SKM-1 (cell line): ENCODE measurements at regions not wholly inside any gene's neighbourhood (a gene's known extent, or its start where the extent isn't known, plus 50 kb on each side); places are given as distances from the start of the nearest gene placed in this dataset.
A peak's percentile ranks its signal among the peaks of the same experiment; 100 is the strongest.
"Not testable (repeated sequence)": the region's sequence is repeated elsewhere in the genome, so short reads cannot be mapped to it uniquely, and the experiment has no call there.

Source experiments
- DNase-seq: peaks from one replicate; lab custom pipeline; 2025; ENCODE audit not compliant: unreplicated experiment; lab: John Stamatoyannopoulos, UW

DNA sequence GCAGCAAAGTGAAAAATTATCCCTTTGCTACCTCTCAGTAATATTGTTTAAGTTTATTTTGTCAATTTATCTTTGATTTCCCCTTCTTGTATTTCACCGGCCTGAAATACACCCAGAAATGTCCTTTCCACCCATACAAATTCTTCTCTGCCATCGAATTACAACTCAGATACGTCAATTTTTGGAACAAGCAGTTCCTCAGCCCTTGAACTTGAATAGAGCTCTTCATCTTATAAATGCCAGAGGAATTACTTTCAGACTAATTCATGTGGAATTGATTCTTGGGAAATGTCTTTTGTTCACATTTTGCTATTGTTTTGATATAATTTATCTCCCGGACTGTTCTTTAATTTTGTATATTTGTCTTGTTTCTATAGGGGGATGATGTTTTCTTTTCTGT lies 1359.3 kb upstream of the MIR17HG start:
- DNase-seq: no peak

DNA sequence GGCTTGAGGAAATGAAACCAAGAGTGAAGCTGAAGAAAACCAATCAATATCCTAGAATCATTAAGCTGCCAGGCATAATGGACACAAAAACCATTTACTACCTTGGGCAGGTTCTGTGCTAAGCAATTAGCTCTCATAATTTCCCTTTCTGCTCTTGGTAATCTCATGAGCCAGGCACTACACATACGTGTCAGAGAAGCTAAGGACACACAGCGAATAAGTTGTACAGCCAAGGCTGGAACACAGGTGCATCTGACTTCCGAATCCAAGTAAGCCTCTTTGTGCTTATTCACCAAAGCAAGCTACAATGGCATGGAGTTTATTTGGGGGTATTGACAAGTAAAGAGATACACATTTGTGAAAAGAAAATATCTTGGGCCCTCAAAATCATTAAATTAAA lies 1343.9 kb upstream of the MIR17HG start:
- no peak for DNase-seq

DNA sequence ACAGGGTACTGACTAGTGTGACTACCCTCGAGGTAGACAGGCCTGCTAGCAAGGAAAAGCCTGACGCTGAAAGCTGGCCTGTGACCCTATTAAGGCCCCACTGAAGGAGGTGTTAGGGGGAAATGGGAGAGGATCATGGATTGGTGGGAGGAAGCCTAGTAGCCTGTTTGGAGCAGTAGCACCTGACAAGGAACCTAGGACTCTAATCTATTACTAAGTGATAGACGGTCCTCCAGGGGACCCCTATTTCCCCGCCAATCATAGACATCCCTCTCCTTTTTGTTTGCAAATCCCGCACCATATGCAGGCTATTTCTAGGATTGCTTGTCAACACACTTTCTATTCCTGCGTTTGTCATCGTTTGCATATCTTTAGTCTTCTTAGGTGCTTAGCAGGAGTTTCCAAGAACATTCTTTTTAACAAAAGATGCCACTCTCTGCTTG lies 1338.8 kb upstream of the MIR17HG start:
- DNase-seq: no peak

DNA sequence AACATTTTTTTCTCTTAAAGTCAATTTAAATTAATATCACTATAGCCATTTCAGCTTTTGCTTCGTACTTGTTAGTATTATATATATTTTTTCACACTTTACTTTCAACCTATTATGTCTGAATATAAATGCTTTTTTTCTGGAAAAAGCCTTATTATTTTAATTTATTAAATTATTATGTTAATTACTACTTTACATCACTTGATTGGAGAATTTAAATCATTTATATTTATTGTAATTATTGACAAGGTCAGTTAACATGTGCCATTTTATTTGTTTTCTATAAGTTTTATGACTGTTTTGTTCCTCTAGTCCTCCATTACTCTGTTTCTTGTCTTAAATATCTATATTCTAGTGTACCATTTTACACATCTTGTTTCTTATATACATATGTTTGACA lies 1333.4 kb upstream of the MIR17HG start:
- DNase-seq: no peak

DNA sequence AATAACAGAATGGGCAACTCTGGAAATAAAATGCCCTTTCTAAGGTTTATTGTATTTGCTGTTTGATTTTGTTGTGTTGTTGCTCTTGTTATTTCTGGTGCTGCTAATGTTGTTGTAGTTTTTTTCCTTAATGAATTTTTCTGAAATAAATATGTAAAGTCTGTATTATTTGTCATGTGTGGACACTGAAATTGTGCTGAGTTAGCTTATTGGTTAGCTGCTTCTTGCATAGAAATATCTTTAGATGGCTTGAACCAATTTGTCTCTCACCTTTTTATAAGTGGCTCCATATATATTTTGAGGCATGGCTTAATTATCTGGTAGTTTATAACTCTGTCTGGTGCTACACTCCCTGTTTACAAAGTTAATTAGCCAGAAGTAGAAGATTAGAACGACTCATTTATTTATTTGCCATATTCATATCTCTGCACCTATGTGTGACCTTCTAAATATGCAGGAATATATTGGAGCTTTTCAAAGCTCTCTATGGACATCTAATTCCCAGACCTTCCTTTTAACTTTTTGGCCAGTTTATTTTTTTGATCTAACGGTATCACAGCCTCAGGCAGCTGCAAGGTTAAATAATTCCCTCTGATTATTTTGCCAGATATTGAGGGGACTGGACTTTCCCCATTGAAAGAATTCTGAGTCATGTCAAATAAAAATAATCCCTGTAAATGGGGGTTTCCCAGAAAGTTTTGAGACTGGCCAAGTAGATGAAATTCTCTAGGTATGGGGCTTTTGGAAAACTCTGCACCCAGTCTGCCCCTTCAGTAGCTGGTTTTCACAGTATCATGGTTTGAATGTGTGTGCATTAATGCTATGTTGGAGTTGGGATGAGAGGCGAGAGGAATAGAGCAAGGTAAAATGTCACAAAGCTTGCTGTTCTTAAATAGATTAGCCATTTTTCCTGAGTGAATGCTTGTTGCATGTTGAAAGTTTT lies 1331.7 kb upstream of the MIR17HG start:
- DNase-seq: no peak

DNA sequence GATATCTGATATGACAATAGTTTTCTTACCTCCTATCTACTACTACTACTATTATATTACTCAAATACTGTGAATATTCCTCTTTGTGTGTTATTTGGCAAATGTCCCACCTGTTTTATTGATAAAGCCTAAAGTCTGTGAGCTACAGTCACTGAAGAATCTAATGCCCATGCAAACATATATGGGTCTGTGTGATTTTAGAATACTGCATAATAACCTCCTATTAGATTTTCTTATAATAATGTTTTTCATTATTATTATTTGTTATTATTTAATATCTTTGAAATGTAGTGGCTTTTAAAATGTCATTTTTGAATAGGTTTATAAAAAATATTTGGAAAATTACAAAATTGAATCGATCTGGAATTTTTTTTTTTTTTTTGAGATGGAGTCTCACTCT lies 1330.8 kb upstream of the MIR17HG start:
- DNase-seq: no peak

DNA sequence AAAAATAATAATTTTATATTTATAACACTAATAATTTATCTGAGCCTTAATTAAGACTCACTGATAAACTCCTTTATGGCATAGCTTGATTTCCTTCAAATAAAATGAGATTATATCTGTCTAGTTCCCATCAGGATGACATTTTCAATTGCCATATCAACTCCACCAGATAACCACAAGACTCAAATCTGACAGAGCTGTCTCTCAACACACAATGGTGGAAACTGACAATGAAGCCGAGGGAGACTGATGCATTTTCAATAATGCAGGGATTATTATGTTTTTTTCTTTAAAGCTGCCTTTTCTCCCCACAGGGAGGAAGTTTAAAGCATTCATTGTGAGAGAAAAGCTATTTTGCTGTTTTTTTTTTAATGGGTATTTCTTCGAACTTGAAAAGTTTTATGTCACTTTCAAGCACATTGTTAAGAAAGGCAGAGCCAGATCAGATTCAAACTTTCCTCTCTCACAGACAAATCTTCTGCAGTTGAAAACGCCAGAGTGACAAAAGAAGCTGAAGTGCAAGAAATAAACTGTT lies 1326.9 kb upstream of the MIR17HG start:
- no peak for DNase-seq

DNA sequence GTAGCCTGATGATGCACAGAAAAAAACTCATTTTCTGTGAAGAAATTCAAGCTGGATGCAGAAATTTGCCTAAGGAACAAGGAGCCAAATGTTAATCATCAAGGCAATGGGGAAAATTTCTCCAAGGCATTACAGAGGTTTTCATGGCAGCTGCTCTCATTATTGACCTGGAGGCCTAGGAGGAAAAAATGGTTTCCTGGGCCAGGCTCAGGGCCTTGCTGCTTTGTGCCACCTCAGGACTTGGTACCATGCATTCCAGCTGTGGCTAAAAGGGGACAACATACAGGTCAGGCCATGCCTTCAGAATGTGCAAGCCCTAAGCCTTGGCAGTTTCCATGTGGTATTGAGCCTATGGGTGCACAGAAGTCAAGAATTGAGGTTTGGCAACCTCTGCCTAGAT lies 1320.1 kb upstream of the MIR17HG start:
- DNase-seq: no peak

DNA sequence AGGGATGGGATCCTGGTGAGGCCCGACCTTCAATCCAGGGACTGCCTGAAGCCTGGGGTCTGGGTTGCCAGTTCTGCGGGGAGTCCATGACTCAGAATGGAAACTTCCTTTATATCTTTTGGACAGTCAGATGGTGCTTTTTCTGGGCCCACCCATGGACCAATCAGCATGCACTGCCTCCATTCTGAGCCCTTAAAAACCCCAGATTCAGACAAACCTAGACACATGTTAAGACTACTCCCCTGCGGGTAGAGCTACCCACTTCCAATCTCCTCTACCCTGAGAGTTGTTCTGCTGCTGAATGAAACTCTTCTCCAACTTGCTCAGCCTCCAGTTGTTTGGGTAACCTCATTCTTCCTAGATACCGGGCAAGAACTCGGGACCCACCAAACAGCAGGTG lies 1315.2 kb upstream of the MIR17HG start:
- DNase-seq: no peak

DNA sequence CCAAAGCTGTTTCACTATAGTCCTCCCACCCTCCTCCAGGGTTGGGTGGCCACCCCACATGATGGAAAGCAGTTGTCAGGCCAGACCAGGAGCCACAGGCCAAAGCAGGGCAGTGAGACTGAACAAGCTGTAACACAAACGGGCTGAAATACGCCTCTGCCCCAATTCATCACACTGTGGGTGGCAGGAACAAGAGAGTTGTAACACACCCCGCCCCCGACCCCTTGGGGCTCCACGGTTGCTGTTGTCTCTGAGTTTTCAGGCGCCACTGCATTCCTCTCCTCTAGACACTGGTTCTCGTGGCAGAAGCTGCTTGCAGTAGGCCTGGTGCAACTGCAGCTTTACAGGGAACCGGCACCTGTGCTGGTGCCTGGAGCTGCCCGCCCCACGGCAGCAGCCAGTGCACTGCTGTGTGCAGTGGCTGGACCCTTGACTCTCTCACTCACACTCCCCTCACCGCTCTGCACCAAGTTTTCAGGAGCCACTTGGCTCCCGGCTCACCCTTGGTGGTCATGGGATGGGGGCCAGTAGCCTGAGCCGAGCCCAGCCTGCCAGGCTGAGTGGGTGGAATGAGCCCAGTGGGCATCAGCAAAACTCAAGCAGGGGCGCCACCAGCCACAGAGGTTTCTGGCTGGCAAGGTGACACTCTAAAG lies 1314.5 kb upstream of the MIR17HG start:
- no peak for DNase-seq

DNA sequence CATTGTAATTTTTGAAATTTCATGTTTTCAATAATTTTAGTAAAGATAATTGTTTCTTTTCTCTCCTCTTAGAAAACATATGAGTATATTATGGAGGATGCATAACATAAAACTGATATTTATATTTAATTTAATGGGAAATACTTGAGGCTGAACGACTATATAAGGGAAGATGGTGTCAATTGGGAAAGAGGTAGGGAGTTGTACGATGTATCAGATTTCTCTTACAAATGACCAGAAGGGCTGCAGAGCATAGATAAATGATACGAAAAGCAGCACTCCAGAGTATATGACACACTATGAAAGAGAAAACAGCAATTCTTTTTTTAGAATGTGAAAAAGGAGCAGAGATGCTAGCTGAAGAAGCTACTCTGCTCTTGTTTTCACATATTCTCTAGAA lies 1308.0 kb upstream of the MIR17HG start:
- DNase-seq: no peak

DNA sequence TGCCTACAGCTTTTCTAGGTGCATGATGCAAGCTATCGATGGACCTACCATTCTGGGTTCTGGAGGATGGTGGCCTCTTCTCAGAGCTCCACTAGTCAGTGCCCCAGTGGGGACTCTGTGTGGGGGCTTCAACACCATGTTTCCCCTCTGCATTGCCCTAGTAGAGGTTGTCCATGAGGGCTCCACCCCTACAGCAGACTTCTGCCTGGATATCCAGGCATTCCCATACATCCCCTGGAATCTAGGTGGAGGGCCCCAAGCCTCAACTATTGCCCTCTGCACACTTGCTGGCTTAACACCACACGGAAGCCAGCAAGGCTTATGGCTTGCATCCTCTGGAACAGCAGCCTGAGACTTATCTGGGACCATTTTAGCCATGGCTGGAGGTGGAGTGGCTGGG lies 1299.9 kb upstream of the MIR17HG start:
- DNase-seq: no peak

DNA sequence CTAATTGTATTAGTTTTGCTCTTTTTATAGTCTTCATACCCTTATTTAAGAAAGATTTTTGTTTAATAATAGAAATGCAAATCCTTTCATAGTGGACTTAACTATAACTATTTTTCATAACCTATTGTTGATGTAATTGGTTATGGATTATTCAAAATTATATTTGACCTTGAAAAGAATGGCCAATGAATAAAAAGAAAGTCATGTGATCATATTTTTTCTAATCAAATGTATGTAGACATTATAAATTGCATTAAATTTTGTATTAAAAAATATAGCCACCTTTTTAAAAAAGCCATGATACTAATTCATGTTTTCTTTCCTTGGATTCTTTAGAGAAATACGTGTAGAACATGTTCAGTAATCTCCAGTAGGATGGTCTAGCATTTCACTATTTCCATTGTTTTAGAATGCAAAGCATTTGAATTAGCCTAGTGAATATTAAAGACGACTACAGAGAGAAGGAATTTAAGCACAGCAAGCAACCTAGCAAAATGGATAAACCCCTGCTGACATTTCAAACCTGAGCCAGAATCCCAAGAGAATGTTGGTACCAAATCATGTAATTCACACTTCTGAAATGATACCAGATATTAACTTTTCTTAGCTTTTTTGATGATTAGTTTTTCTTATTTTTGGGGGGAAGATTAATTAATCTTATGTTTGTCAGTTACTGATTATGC lies 1297.4 kb upstream of the MIR17HG start:
- DNase-seq: no peak

DNA sequence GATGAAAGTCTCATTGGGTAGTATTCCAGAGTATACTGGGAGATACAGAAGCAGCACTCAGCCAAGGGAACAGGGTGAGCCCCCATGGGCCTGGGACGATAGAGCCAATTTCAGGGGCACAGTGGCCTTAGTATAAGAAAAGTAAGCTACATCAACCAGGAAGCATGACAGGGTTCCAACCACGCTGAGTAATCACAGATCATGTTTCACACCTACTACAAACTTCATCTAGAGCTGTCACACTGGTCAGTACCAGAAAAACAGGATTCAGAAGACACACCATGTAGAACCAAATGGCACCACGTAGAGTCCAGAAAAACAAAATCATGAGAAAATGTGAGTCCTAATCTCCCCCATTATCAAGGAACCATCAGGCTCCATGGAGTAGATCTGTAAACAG lies 1292.4 kb upstream of the MIR17HG start:
- DNase-seq: no peak

DNA sequence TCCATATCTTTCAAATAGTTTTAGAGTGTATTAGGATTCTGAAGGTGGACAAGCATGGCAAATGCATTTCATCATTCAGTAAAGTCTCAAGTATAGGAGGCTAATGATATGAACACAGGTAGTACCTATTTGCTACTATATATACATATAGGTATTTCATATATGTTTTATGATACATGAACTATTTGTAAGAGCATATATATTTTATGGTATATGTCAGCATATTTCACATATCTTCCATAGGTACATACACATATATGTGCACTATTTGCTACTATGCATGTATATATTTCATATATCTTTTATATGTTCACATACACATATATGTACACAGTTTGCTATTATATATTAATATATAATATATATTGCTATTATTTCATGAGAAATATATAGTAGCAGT lies 1291.7 kb upstream of the MIR17HG start:
- DNase-seq: no peak

DNA sequence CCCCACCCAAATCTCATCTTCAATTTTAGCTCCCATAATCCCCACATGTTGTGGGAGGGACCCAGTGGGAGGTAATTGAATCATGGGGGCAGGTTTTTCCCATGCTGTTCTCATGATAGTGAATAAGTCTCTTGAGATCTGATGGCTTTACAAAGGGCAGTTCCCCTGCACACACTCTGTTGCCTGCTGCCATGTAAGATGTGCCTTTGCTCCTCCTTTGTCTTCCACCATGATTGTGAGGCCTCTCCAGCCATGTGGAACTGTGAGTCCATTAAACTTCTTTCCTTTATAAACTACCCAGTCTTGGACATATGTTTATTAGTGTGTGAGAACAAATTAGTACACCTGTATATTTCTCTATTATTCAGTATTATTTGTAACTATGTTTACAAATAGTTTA lies 1283.3 kb upstream of the MIR17HG start:
- not testable (repeated sequence) for DNase-seq

DNA sequence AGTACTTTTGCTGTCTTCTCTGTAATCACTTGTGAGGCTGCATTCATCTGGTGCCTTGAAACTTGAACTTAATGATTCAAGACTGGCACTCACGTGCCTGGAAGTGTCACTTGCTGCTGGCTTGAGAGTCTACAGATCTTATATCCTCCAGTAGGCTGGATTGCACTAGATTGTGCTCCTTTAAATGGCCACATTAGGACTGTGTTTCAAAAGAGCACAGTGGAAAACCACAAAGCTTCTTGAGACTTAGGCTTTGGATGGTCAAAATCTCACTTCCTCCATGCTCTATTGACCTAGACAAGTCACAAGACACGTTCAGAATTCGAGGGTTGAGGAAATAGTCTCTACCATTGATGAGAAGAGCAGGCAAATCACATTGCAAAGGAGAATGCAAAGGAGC lies 1278.8 kb upstream of the MIR17HG start:
- DNase-seq: peak; percentile 52

DNA sequence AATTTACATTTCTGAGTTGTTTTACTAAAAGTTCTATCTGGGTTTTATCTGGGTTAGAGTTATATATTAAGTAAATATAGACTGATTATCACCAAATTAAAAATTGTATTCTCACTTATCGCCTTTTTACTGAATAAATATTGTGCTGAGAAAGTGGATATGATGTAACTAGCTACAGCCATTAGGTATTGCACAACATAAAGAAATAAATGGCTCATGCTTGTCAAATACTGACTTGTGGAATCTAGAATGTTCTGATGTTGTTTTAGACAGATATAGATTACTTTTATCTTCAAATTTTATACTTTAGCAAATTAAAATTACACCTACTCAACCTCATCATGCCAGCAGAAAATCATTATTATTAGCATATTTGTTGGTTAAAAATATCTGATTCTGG lies 1277.1 kb upstream of the MIR17HG start:
- no peak for DNase-seq

DNA sequence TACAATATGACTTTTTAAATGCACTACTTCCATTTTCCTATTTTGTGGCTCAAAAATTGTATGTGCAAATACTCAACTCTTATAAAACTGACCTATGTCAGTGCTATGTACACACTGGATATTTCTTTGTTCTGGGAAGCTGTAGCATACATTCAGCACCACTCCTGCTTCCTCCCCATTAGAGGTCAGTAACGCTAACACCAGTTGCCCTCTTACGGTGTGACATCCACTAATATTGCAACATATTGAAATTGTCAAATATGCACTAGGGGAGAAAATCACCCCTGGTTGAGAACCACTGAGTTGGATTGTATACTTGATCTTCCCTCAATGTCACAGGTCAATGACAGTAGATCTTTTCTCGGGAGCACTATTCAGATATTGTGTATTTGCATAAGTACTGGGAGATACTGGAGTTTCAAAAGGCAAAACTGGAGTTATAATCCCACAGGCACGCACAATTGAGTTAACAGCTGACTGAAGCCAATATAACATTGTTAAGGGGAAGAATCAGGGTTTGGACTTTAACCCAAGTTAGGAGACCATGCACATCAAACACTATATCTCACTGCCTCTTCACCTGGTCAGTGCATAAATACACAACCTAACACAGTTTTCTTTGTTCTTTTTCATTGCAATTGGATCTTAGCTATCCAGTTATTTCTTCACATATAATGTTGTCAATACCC lies 1276.5 kb upstream of the MIR17HG start:
- DNase-seq: no peak

DNA sequence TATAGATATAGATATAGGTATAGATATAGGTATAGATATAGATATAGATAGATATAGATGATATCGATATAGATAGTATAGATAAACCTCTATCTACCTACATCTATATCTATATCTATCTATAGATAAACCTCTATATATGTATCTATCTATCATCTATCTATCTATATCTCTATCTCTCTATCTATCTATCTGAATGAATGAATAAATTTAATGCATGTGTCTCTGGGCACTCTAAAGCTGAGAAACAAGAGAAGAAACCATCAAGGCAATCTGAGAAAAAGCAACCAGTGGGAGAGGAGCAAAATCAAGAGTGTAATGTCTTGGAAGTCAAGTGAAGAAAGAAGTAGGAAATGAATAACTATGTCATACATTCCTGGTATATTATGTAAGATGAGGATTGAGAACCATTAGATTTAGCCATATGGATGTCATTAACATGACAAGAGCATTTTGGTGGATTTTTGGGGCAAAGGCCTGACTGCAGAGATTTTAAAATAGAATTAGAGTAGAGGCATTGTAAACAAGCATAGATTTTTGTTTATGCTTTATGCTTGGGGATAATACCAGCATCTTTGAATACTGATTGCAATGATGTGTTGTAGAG lies 1262.7 kb upstream of the MIR17HG start:
- no peak for DNase-seq

DNA sequence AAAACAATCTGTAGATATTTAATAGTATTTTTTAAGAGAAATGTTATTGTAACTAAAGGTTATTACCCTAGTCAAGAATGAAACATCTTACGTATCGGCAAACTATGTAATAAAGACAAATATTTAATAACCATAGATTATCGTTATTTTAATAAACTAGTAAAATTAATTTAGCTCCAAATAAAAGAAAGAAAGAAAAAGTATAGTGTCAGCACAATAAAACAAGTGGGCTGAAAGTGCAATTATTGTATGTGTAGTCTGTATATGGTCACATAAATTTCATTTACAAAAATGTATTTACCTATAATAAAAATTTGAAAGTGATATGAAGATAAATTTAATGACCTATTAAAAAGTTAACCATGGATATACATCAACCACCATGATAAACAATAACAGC lies 1258.4 kb upstream of the MIR17HG start:
- no peak for DNase-seq
